Smooth muscle cell (in vitro differentiated cells): ENCODE measurements at regions not wholly inside any gene's neighbourhood (a gene's known extent, or its start where the extent isn't known, plus 50 kb on each side); places are given as distances from the start of the nearest gene placed in this dataset.

Experiments used
- DNase-seq: peaks from one replicate; lab custom pipeline; 2025; ENCODE audit not compliant: unreplicated experiment; lab: John Stamatoyannopoulos, UW
- H2AFZ ChIP-seq: fragments of 200-600 bp; sonication (generic); 2 replicates; pipeline ENCODE4 v1.6.0; 2016; ENCODE audit warnings: antibody characterized with exemption, low read depth, mild to moderate bottlenecking
- H3F3A ChIP-seq: fragments of 200-600 bp; sonication (generic); 2 replicates; pipeline ENCODE4 v1.6.0; 2017; ENCODE audit warnings: antibody characterized with exemption, low read depth
- H3K27ac ChIP-seq: fragments of 200-600 bp; sonication (generic); 2 replicates; pipeline ENCODE4 v1.5.1; 2016; ENCODE audit warnings: low read depth, mild to moderate bottlenecking
- H3K27me3 ChIP-seq: fragments of 200-600 bp; sonication (generic); 2 replicates; pipeline ENCODE4 v1.6.1; 2016; ENCODE audit warnings: low read depth, mild to moderate bottlenecking
- H3K36me3 ChIP-seq: fragments of 200-600 bp; sonication (generic); 2 replicates; pipeline ENCODE4 v1.5.1; 2016; ENCODE audit warnings: low read depth
- H3K4me1 ChIP-seq: fragments of 200-600 bp; sonication (generic); 2 replicates; pipeline ENCODE4 v1.5.1; 2016; ENCODE audit warnings: low read depth
- H3K4me2 ChIP-seq: fragments of 200-600 bp; sonication (generic); 2 replicates; pipeline ENCODE4 v1.6.0; 2016; ENCODE audit warnings: mild to moderate bottlenecking
- H3K4me3 ChIP-seq: fragments of 200-600 bp; sonication (generic); 2 replicates; pipeline ENCODE4 v1.5.1; 2016; ENCODE audit warnings: mild to moderate bottlenecking
- H3K79me2 ChIP-seq: fragments of 200-600 bp; sonication (generic); 2 replicates; pipeline ENCODE4 v1.6.0; 2016; ENCODE audit warnings: low read depth, mild to moderate bottlenecking
- H3K9ac ChIP-seq: fragments of 200-600 bp; sonication (generic); 2 replicates; pipeline ENCODE4 v1.6.0; 2016; ENCODE audit warnings: low read depth
- H3K9me3 ChIP-seq: fragments of 200-600 bp; sonication (generic); replicated peaks from 2 replicates; pipeline ENCODE4 v1.5.1; 2016; ENCODE audit warnings: low read depth
- H4K20me1 ChIP-seq: fragments of 200-600 bp; sonication (generic); 2 replicates; pipeline ENCODE4 v1.6.0; 2016; ENCODE audit warnings: low read depth
- WGBS: methylation state at CpG from one replicate; pipeline ENCODE4 v1.1.7; 2016; ENCODE audit warnings: low lambda C conversion rate; 5-methylcytosine and 5-hydroxymethylcytosine counted together
- TF ChIP-seq, protein P1 (sequence below): fragments of 200-600 bp; sonication (generic); IDR thresholded peaks from 2 replicates; pipeline ENCODE4 v1.5.1; 2017; ENCODE audit warnings: borderline replicate concordance, mild to moderate bottlenecking, antibody characterized with exemption; ENCODE audit not compliant: insufficient read depth, poor library complexity, severe bottlenecking

GRCh38 chr11:116426761-116427160 is 346.0 kb downstream of the BUD13 start:
- Histone ChIP-seq H3K4me2 (no peak overlapping the region), H3F3A (no peaks in the 10 kb centered on the region), H4K20me1 (no peaks in the 10 kb centered on the region), H3K36me3 (no peaks in the 10 kb centered on the region), H3K9me3 (no peaks in the 10 kb centered on the region), H2AFZ (no peak overlapping the region), H3K27ac (no peak overlapping the region), H3K4me3 (no peak overlapping the region), H3K4me1 (peaks cover 7% of the 10 kb centered on the region), H3K79me2 (no peaks in the 10 kb centered on the region), H3K9ac (no peak overlapping the region), H3K27me3 (peaks cover 27% of the 10 kb centered on the region)
- WGBS, result 86% methylated on average over 1 of the region's 1 CpG
- TF ChIP-seq, protein P1, sequence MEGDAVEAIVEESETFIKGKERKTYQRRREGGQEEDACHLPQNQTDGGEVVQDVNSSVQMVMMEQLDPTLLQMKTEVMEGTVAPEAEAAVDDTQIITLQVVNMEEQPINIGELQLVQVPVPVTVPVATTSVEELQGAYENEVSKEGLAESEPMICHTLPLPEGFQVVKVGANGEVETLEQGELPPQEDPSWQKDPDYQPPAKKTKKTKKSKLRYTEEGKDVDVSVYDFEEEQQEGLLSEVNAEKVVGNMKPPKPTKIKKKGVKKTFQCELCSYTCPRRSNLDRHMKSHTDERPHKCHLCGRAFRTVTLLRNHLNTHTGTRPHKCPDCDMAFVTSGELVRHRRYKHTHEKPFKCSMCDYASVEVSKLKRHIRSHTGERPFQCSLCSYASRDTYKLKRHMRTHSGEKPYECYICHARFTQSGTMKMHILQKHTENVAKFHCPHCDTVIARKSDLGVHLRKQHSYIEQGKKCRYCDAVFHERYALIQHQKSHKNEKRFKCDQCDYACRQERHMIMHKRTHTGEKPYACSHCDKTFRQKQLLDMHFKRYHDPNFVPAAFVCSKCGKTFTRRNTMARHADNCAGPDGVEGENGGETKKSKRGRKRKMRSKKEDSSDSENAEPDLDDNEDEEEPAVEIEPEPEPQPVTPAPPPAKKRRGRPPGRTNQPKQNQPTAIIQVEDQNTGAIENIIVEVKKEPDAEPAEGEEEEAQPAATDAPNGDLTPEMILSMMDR, result no peak
- DNase-seq, result no peak

GRCh38 chr11:116424615-116425261 is 348.0 kb downstream of the BUD13 start:
- H3K27me3 ChIP-seq, result peaks cover 13% of the 10 kb centered on the region
- no peak overlapping the region for H3K4me2 ChIP-seq
- peaks cover 7% of the 10 kb centered on the region for H3K4me1 ChIP-seq
- DNase-seq, result no peak
- no peaks in the 10 kb centered on the region for H4K20me1 ChIP-seq
- TF ChIP-seq, protein P1, result no peak
- no peaks in the 10 kb centered on the region for H3F3A ChIP-seq
- no peaks in the 10 kb centered on the region for H3K79me2 ChIP-seq
- no peaks in the 10 kb centered on the region for H3K36me3 ChIP-seq
- no peaks in the 10 kb centered on the region for H3K9me3 ChIP-seq
- H3K27ac ChIP-seq, result no peak overlapping the region
- H2AFZ ChIP-seq, result no peak overlapping the region
- H3K4me3 ChIP-seq, result no peak overlapping the region
- WGBS, result 87% methylated on average over 4 of the region's 4 CpGs
- no peak overlapping the region for H3K9ac ChIP-seq

DNA sequence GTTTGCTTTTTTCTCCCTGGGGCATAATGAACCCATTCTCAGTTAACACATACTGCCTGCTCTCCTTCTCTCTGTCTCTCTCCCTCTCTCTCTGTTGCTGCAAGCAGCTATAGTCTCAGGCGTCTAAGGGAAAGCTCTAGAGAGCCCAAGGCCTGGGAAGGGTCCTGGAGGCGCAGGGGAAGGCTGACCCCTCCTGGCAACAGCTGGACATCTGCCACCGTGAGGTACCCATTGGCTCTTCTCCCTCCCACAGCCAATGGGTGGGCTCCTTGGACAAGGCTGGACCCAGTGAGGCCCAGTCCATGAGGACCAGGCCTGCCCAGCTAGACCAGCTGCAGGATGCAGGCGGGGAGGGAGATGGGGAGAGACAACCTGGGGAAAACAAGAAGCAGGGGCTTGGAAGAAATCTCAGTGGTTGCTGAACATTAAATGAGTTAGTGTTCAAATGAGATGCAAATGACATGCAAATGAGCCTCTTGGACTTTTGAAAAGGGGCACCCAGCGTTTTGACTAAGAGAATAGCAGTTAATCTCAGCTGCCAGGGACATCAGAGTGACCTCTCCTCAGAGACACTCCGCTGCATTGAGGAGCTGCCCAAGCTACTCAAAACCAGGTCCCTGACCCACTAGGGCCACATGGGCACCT is 349.7 kb downstream of the BUD13 start:
- Histone ChIP-seq H3K4me1 (peaks cover 6% of the 10 kb centered on the region), H3K9me3 (no peaks in the 10 kb centered on the region), H3K79me2 (no peaks in the 10 kb centered on the region), H3K27ac (no peak overlapping the region), H3K9ac (no peak overlapping the region), H3F3A (no peaks in the 10 kb centered on the region), H4K20me1 (no peaks in the 10 kb centered on the region), H2AFZ (no peak overlapping the region), H3K36me3 (no peaks in the 10 kb centered on the region), H3K27me3 (peaks cover 13% of the 10 kb centered on the region), H3K4me2 (no peak overlapping the region), H3K4me3 (no peak overlapping the region)
- TF ChIP-seq, protein P1, result no peak
- 75% methylated on average over 6 of the region's 6 CpGs for WGBS
- DNase-seq, result no peak

- no peak overlapping the region for H3K4me3 ChIP-seq
- H3K79me2 ChIP-seq, result no peaks in the 10 kb centered on the region
- no peaks in the 10 kb centered on the region for H3K9me3 ChIP-seq
- no peak overlapping the region for H3K27ac ChIP-seq
- no peaks in the 10 kb centered on the region for H4K20me1 ChIP-seq
- H3K4me1 ChIP-seq, result peaks cover 1% of the 10 kb centered on the region
- TF ChIP-seq, protein P1, result no peak
- DNase-seq, result no peak
- H3K27me3 ChIP-seq, result peaks cover 18% of the 10 kb centered on the region
- H3K9ac ChIP-seq, result no peak overlapping the region
- H3F3A ChIP-seq, result no peaks in the 10 kb centered on the region
- no peak overlapping the region for H2AFZ ChIP-seq
- no peak overlapping the region for H3K4me2 ChIP-seq
- no peaks in the 10 kb centered on the region for H3K36me3 ChIP-seq
Observed at GRCh38 chr11:116422556-116422955, 350.2 kb downstream of the BUD13 start.
